Kidney epithelial cell (primary cell): ENCODE measurements at regions not wholly inside any gene's neighbourhood (a gene's known extent, or its start where the extent isn't known, plus 50 kb on each side); places are given as distances from the start of the nearest gene placed in this dataset.

Experiments
- DNase-seq: peaks from one replicate; pipeline ENCODE4 v3.0.0-alpha.2; 2010; ENCODE audit warnings: low read depth
- H3K27me3 ChIP-seq: 2 replicates; pipeline ENCODE4 v1.6.0; 2011; ENCODE audit warnings: low read length; ENCODE audit not compliant: control insufficient read depth, insufficient read depth
- H3K36me3 ChIP-seq: 2 replicates; pipeline ENCODE4 v1.5.1; 2011; ENCODE audit warnings: low read length; ENCODE audit not compliant: control insufficient read depth, insufficient read depth
- H3K4me3 ChIP-seq: 2 replicates; pipeline ENCODE4 v1.5.1; 2011; ENCODE audit warnings: low read depth, mild to moderate bottlenecking, control low read depth, low read length
- TF ChIP-seq, protein P1 (sequence below): IDR thresholded peaks from 2 replicates; pipeline ENCODE4 v1.5.1; 2011; ENCODE audit warnings: mild to moderate bottlenecking, moderate library complexity, low read length, control low read depth, inconsistent platforms; ENCODE audit not compliant: insufficient read depth, poor library complexity, severe bottlenecking

GRCh38 chr6:137647762-137648447, 153.7 kb upstream of the OLIG3 start:
- Histone ChIP-seq H3K4me3 (no peak overlapping the region), H3K27me3 (no peaks in the 10 kb centered on the region), H3K36me3 (no peaks in the 10 kb centered on the region)
- no peak for DNase-seq
- TF ChIP-seq, protein P1, sequence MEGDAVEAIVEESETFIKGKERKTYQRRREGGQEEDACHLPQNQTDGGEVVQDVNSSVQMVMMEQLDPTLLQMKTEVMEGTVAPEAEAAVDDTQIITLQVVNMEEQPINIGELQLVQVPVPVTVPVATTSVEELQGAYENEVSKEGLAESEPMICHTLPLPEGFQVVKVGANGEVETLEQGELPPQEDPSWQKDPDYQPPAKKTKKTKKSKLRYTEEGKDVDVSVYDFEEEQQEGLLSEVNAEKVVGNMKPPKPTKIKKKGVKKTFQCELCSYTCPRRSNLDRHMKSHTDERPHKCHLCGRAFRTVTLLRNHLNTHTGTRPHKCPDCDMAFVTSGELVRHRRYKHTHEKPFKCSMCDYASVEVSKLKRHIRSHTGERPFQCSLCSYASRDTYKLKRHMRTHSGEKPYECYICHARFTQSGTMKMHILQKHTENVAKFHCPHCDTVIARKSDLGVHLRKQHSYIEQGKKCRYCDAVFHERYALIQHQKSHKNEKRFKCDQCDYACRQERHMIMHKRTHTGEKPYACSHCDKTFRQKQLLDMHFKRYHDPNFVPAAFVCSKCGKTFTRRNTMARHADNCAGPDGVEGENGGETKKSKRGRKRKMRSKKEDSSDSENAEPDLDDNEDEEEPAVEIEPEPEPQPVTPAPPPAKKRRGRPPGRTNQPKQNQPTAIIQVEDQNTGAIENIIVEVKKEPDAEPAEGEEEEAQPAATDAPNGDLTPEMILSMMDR = no peak

GRCh38 chr6:137650720-137651119, 156.5 kb upstream of the OLIG3 start:
- TF ChIP-seq, protein P1 = no peak
- DNase-seq = no peak
- Histone ChIP-seq H3K4me3 (no peak overlapping the region), H3K27me3 (no peaks in the 10 kb centered on the region), H3K36me3 (no peaks in the 10 kb centered on the region)

DNA sequence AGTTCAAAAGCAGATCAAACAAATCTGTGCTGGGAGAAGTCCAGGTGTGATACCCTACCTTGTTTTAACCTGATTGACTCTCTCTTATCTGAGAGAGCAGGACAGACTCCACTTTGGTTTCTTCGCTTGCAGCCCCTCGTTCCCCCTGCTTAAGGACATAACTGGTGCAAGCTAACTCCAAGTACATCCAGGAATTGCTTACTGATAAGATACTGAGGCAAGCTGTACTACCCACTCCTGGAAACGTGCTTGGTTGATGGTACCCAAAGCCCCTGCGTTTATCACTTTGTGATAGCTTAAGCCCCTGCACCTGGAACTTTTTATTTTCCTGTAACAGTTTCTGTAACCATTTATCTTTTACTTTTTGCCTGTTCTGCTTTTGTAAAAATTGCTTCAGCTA, 157.0 kb upstream of the OLIG3 start:
- DNase-seq = no peak
- Histone ChIP-seq H3K27me3 (no peaks in the 10 kb centered on the region), H3K36me3 (no peaks in the 10 kb centered on the region), H3K4me3 (no peak overlapping the region)
- TF ChIP-seq, protein P1 = no peak

GRCh38 chr6:137651591-137652335, 157.6 kb upstream of the OLIG3 start:
- DNase-seq = no peak
- no peaks in the 10 kb centered on the region for H3K27me3 ChIP-seq
- no peak overlapping the region for H3K4me3 ChIP-seq
- H3K36me3 ChIP-seq = no peaks in the 10 kb centered on the region
- TF ChIP-seq, protein P1 = no peak

- no peak for DNase-seq
- TF ChIP-seq, protein P1 = no peak
- Histone ChIP-seq H3K36me3 (no peaks in the 10 kb centered on the region), H3K27me3 (no peaks in the 10 kb centered on the region), H3K4me3 (no peak overlapping the region)
Observed at GRCh38 chr6:137652961-137653705, 158.9 kb upstream of the OLIG3 start.
